PC-3 (cell line): ENCODE measurements at regions not wholly inside any gene's neighbourhood (a gene's known extent, or its start where the extent isn't known, plus 50 kb on each side); places are given as distances from the start of the nearest gene placed in this dataset.
"Not testable (repeated sequence)": the region's sequence is repeated elsewhere in the genome, so short reads cannot be mapped to it uniquely, and the experiment has no call there.

Experiments used
- ATAC-seq: fragments of 200-7000 bp; cut with Tn5 transposase; 2 replicates; pipeline ENCODE4 v1.9.1; 2020; ENCODE audit warnings: mild to moderate bottlenecking, moderate library complexity
- BruUV-seq: library from RNA; stranded (reverse); fragments of 400-500 nt; replicated peaks from 2 replicates; lab custom pipeline; 2021; lab: Mats Ljungman, UMichigan
- CTCF ChIA-PET: fragments of 300-600 bp; sonication (Branson Sonifier 250); formaldehyde crosslinking; loops from one replicate; lab custom pipeline; 2022; ENCODE audit warnings: antibody characterized with exemption; lab: Charles Lee
- POLR2A ChIA-PET: fragments of 300-600 bp; sonication (Branson Sonifier 250); formaldehyde crosslinking; loops from one replicate; lab custom pipeline; 2022; ENCODE audit warnings: antibody characterized with exemption; ENCODE audit not compliant: unreplicated experiment; lab: Charles Lee
- DNase-seq: peaks from one replicate; pipeline ENCODE4 v3.0.0-alpha.2; 2015
- H2AFZ ChIP-seq: fragments of 300-600 bp; sonication (generic); 2 replicates; pipeline ENCODE4 v1.6.0; 2016; ENCODE audit warnings: antibody characterized with exemption, low read length
- H3F3A ChIP-seq: fragments of 300-600 bp; sonication (generic); one replicate; pipeline ENCODE4 v1.6.0; 2017; ENCODE audit warnings: antibody characterized with exemption, low read length, control low read depth, mild to moderate bottlenecking; ENCODE audit not compliant: unreplicated experiment
- H3K27ac ChIP-seq: fragments of 300-600 bp; sonication (generic); 2 replicates; pipeline ENCODE4 v1.5.1; 2016; ENCODE audit warnings: mild to moderate bottlenecking, low read length
- H3K27me3 ChIP-seq: fragments of 300-600 bp; sonication (generic); 2 replicates; pipeline ENCODE4 v1.6.1; 2016; ENCODE audit warnings: low read length, mixed read lengths
- H3K36me3 ChIP-seq: fragments of 300-600 bp; sonication (generic); 2 replicates; pipeline ENCODE4 v1.6.1; 2016; ENCODE audit warnings: low read depth, mixed run types, low read length, mixed read lengths
- H3K4me1 ChIP-seq: fragments of 300-600 bp; sonication (generic); 2 replicates; pipeline ENCODE4 v1.5.1; 2016; ENCODE audit warnings: low read length; ENCODE audit not compliant: insufficient read depth
- H3K4me2 ChIP-seq: fragments of 300-600 bp; sonication (generic); 2 replicates; pipeline ENCODE4 v1.6.0; 2016; ENCODE audit warnings: low read length
- H3K4me3 ChIP-seq: fragments of 300-600 bp; sonication (generic); 2 replicates; pipeline ENCODE4 v1.5.1; 2016; ENCODE audit warnings: mild to moderate bottlenecking, low read length, mixed read lengths
- H3K79me2 ChIP-seq: fragments of 300-600 bp; sonication (generic); 2 replicates; pipeline ENCODE4 v1.6.1; 2017; ENCODE audit warnings: low read length, mixed read lengths
- H3K9ac ChIP-seq: fragments of 300-600 bp; sonication (generic); 2 replicates; pipeline ENCODE4 v1.6.0; 2016; ENCODE audit warnings: mild to moderate bottlenecking, low read length
- H3K9me2 ChIP-seq: fragments of 300-600 bp; sonication (generic); replicated peaks from 2 replicates; pipeline ENCODE4 v1.6.1; 2016; ENCODE audit warnings: mixed run types, low read length, mixed read lengths
- H3K9me3 ChIP-seq: fragments of 300-600 bp; sonication (generic); 2 replicates; pipeline ENCODE4 v1.6.1; 2016; ENCODE audit warnings: low read length, mixed read lengths
- H4K20me1 ChIP-seq: fragments of 300-600 bp; sonication (generic); 2 replicates; pipeline ENCODE4 v1.6.1; 2016; ENCODE audit warnings: low read length, mixed read lengths
- EZH2 ChIP-seq: fragments of 300-600 bp; sonication (generic); IDR thresholded peaks from one replicate; pipeline ENCODE4 v1.6.1; 2017; ENCODE audit warnings: antibody characterized with exemption, mild to moderate bottlenecking, low read length; ENCODE audit not compliant: unreplicated experiment
- EZH2phosphoT487 ChIP-seq: fragments of 300-600 bp; sonication (generic); IDR thresholded peaks from 2 replicates; pipeline ENCODE4 v1.6.1; 2018; ENCODE audit warnings: mild to moderate bottlenecking, antibody characterized with exemption, low read length, borderline replicate concordance
- intact Hi-C: fragments of 100-400 bp; cut with micrococcal nuclease; formaldehyde crosslinking; loops from 2 replicates; pipeline ENCODE4 v1.9.0; 2023
- TF ChIP-seq, protein P1 (sequence below): fragments of 300-600 bp; sonication (generic); conservative IDR thresholded peaks from 2 replicates; pipeline ENCODE4 v1.5.1; 2017; ENCODE audit warnings: antibody characterized with exemption, low read depth, mild to moderate bottlenecking, low read length

DNA sequence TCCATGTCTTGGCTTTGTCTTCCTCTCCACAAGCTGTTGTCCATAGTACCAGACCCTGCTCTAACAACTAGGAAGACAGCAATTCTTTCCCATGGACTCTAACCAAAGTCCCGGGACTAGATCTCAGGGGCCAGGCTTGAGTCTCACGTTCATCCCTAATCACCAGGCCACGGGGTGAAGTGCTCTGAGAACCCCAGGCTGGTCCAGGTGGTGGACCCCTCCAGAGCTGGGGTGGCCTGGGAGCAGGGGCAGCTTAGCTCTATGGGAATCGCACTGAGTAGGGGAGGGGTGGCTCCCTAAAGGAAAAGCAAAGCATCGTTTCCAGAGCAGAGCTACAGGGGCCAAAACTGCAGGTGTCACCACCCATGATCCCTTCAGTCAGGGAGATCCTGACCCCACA lies 150.9 kb downstream of the TPRA1 start:
- DNase-seq (no peak), ATAC-seq (no peak)
- TF ChIP-seq EZH2phosphoT487 (no peak), EZH2 (no peak)
- TF ChIP-seq, protein P1, sequence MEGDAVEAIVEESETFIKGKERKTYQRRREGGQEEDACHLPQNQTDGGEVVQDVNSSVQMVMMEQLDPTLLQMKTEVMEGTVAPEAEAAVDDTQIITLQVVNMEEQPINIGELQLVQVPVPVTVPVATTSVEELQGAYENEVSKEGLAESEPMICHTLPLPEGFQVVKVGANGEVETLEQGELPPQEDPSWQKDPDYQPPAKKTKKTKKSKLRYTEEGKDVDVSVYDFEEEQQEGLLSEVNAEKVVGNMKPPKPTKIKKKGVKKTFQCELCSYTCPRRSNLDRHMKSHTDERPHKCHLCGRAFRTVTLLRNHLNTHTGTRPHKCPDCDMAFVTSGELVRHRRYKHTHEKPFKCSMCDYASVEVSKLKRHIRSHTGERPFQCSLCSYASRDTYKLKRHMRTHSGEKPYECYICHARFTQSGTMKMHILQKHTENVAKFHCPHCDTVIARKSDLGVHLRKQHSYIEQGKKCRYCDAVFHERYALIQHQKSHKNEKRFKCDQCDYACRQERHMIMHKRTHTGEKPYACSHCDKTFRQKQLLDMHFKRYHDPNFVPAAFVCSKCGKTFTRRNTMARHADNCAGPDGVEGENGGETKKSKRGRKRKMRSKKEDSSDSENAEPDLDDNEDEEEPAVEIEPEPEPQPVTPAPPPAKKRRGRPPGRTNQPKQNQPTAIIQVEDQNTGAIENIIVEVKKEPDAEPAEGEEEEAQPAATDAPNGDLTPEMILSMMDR: no peak
- Histone ChIP-seq H3K9me3 (no peaks in the 10 kb centered on the region), H2AFZ (no peak overlapping the region), H3K36me3 (no peaks in the 10 kb centered on the region), H3K4me1 (no peaks in the 10 kb centered on the region), H3K79me2 (no peaks in the 10 kb centered on the region), H3K27ac (no peak overlapping the region), H3K4me3 (no peak overlapping the region), H3K9me2 (no peaks in the 10 kb centered on the region), H3K4me2 (no peak overlapping the region), H3F3A (no peaks in the 10 kb centered on the region), H3K9ac (no peak overlapping the region), H3K27me3 (peaks cover 20% of the 10 kb centered on the region), H4K20me1 (no peaks in the 10 kb centered on the region)
- ChIA-PET CTCF (no interaction called here), POLR2A (no interaction called here)
- no TSS peak for BruUV-seq
- intact Hi-C loops: no loop called here

DNA sequence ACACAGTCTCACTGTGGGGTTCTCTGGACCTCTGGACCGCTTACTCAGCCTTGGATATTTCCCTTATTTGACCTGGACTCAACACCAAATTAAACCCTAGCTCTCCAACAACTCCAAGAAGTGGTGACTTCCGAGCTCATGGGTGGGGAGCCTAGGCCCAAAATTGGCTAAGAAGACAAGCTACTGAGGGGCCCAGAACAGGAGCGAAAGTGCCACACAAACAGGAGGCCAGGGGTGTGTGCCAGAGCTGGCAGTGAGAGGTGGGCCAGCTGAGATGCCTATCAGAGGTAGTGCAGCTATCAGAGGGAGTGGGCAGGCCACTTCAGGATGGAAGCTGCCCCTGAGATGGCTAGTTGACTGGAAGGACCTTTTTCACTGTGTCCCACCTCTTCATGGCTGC lies 151.1 kb upstream of the PRR20G start:
- no peaks in the 10 kb centered on the region for H3K9me3 ChIP-seq
- POLR2A ChIA-PET: no interaction called here

DNA sequence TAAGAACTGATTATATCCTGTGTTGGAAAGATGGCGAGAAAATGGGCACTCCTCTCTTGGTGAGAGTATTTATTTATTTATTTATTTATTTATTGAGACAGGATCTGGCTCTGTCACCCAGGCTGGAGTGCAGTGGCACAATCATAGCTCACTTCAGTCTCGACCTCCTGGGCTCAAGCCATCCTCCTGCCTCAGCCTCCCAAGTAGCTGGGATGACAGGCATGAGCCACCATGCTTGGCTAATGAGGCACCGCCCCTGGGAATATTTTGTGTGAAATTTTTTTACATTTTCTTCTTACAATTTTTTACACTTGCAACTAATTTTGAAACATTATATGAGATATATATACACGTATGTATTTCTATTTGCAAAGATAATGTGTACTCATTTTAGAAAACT lies 150.5 kb upstream of the PRR20G start:
- DNase-seq (no peak), ATAC-seq (no peak)
- ChIA-PET CTCF (no interaction called here), POLR2A (no interaction called here)
- TF ChIP-seq EZH2phosphoT487 (no peak), EZH2 (no peak)
- TF ChIP-seq, protein P1: no peak
- no peaks in the 10 kb centered on the region for H3K4me1 ChIP-seq
- H3K9me3 ChIP-seq: no peaks in the 10 kb centered on the region
- H3K4me3 ChIP-seq: no peak overlapping the region
- no peak overlapping the region for H2AFZ ChIP-seq
- no peak overlapping the region for H3K27ac ChIP-seq
- no peaks in the 10 kb centered on the region for H3K36me3 ChIP-seq
- H3K4me2 ChIP-seq: no peak overlapping the region
- no peaks in the 10 kb centered on the region for H3K79me2 ChIP-seq
- H3F3A ChIP-seq: no peaks in the 10 kb centered on the region
- no peak overlapping the region for H3K9ac ChIP-seq
- H3K9me2 ChIP-seq: no peaks in the 10 kb centered on the region
- no TSS peak for BruUV-seq
- peaks cover 20% of the 10 kb centered on the region for H3K27me3 ChIP-seq
- intact Hi-C loops: no loop called here
- no peaks in the 10 kb centered on the region for H4K20me1 ChIP-seq

More for the DNA sequence above, 151.1 kb upstream of the PRR20G start:
- Histone ChIP-seq H3K79me2 (no peaks in the 10 kb centered on the region), H3K36me3 (no peaks in the 10 kb centered on the region), H4K20me1 (no peaks in the 10 kb centered on the region), H3K27me3 (peaks cover 20% of the 10 kb centered on the region), H3K4me1 (no peaks in the 10 kb centered on the region), H2AFZ (no peak overlapping the region), H3F3A (no peaks in the 10 kb centered on the region), H3K4me3 (no peak overlapping the region), H3K4me2 (no peak overlapping the region), H3K9me2 (no peaks in the 10 kb centered on the region), H3K27ac (no peak overlapping the region), H3K9ac (no peak overlapping the region)
- CTCF ChIA-PET: no interaction called here
- no peak for TF ChIP-seq EZH2
- BruUV-seq: no TSS peak
- intact Hi-C loops: no loop called here
- no peak for DNase-seq
- no peak for ATAC-seq

DNA sequence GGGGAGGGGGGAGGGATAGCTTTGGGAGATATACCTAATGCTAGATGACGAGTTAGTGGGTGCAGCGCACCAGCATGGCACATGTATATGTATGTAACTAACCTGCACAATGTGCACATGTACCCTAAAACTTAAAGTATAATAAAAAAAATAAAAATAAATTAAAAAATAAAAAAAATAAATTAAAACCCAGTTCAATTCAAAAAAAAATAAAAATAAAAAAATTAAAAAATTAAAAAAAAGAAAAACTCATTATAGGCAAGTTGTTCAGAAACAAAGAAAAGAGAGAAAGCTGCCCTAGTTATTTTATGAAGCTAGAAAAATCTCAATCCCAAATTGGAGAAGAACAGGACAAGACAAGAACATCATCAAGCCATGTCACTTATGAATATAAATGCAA lies 147.5 kb upstream of the PRR20G start:
- H3K4me2 ChIP-seq, H3K9me2 ChIP-seq, H3K79me2 ChIP-seq, POLR2A ChIA-PET, ATAC-seq, H3K9me3 ChIP-seq, intact Hi-C loops, DNase-seq, H3K4me1 ChIP-seq, H3K4me3 ChIP-seq, BruUV-seq, H2AFZ ChIP-seq, H3K9ac ChIP-seq, H3K36me3 ChIP-seq, H3F3A ChIP-seq, H4K20me1 ChIP-seq, CTCF ChIA-PET, H3K27ac ChIP-seq: not testable (repeated sequence)
- H3K27me3 ChIP-seq: peaks cover 40% of the 10 kb centered on the region
